OCI-LY1 (cell line): ENCODE measurements at regions not wholly inside any gene's neighbourhood (a gene's known extent, or its start where the extent isn't known, plus 50 kb on each side); places are given as distances from the start of the nearest gene placed in this dataset.

Experiments
- CTCF ChIP-seq: fragments of 200-600 bp; sonication (generic), shearing (Covaris generic); IDR thresholded peaks from 2 replicates; pipeline ENCODE4 v1.5.1; 2017; ENCODE audit warnings: mild to moderate bottlenecking, antibody characterized with exemption, low read length, moderate library complexity, mixed read lengths
- EZH2 ChIP-seq: fragments of 200-600 bp; sonication (generic), shearing (Covaris generic); IDR thresholded peaks from 2 replicates; pipeline ENCODE4 v1.8.0; 2017; ENCODE audit warnings: borderline replicate concordance, mixed run types, mild to moderate bottlenecking, antibody characterized with exemption, low read length, moderate library complexity, mixed read lengths

- TF ChIP-seq EZH2 (no peak), CTCF (no peak)
Measured at GRCh38 chr6:50524341-50524740, 189.0 kb upstream of the TFAP2D start.
